GM23338 (cell line): ENCODE measurements at regions not wholly inside any gene's neighbourhood (a gene's known extent, or its start where the extent isn't known, plus 50 kb on each side); places are given as distances from the start of the nearest gene placed in this dataset.

ENCODE experiments used
- ATAC-seq: fragments of 200-7000 bp; cut with Tn5 transposase; 3 replicates; pipeline ENCODE4 v1.9.1; 2020
- DNase-seq: peaks from one replicate; pipeline ENCODE4 v3.0.0-alpha.2; 2015; ENCODE audit warnings: low spot score
- H2AFZ ChIP-seq: fragments of 200-600 bp; sonication (generic); 2 replicates; pipeline ENCODE4 v1.8.0; 2016; ENCODE audit warnings: antibody characterized with exemption, mild to moderate bottlenecking, moderate library complexity
- H3F3A ChIP-seq: fragments of 200-600 bp; sonication (generic); replicated peaks from 2 replicates; pipeline ENCODE4 v1.8.0; 2017; ENCODE audit warnings: antibody characterized with exemption, mixed run types, low read depth
- H3K27ac ChIP-seq: fragments of 200-600 bp; sonication (generic); 2 replicates; pipeline ENCODE4 v1.6.1; 2016; ENCODE audit warnings: low read depth
- H3K27me3 ChIP-seq: fragments of 200-600 bp; sonication (generic); 2 replicates; pipeline ENCODE4 v1.8.0; 2016; ENCODE audit warnings: mild to moderate bottlenecking, mixed run types, moderate library complexity; ENCODE audit not compliant: insufficient read depth
- H3K36me3 ChIP-seq: fragments of 200-600 bp; sonication (generic); 2 replicates; pipeline ENCODE4 v1.8.0; 2016; ENCODE audit warnings: mild to moderate bottlenecking; ENCODE audit not compliant: insufficient read depth
- H3K4me1 ChIP-seq: fragments of 200-600 bp; sonication (generic); 2 replicates; pipeline ENCODE4 v1.8.0; 2016; ENCODE audit warnings: mild to moderate bottlenecking, moderate library complexity; ENCODE audit not compliant: insufficient read depth
- H3K4me2 ChIP-seq: fragments of 200-600 bp; sonication (generic); 2 replicates; pipeline ENCODE4 v1.7.1; 2017; ENCODE audit warnings: mixed run types
- H3K4me3 ChIP-seq: fragments of 200-600 bp; sonication (generic); 2 replicates; pipeline ENCODE4 v1.6.1; 2016; ENCODE audit warnings: mixed run types
- H3K79me2 ChIP-seq: fragments of 200-600 bp; sonication (generic); replicated peaks from 2 replicates; pipeline ENCODE4 v1.8.0; 2017; ENCODE audit warnings: mild to moderate bottlenecking; ENCODE audit not compliant: insufficient read depth
- H3K9me2 ChIP-seq: fragments of 200-600 bp; sonication (generic); 2 replicates; pipeline ENCODE4 v1.8.0; 2017; ENCODE audit not compliant: insufficient read depth
- H4K20me1 ChIP-seq: fragments of 200-600 bp; sonication (generic); replicated peaks from 2 replicates; pipeline ENCODE4 v1.8.0; 2017; ENCODE audit warnings: mild to moderate bottlenecking; ENCODE audit not compliant: insufficient read depth
- H3K27ac Mint-ChIP-seq: 2 replicates; pipeline ENCODE4 v1.8.0; 2020; ENCODE audit warnings: inconsistent platforms, mild to moderate bottlenecking, moderate library complexity, mixed read lengths
- H3K27me3 Mint-ChIP-seq: 3 replicates; pipeline ENCODE4 v1.8.0; 2022; ENCODE audit warnings: low read depth, mild to moderate bottlenecking, moderate library complexity, mixed read lengths, inconsistent platforms; ENCODE audit not compliant: insufficient read depth, poor library complexity
- H3K36me3 Mint-ChIP-seq: 3 replicates; pipeline ENCODE4 v1.8.0; 2021; ENCODE audit warnings: low read depth, mild to moderate bottlenecking, inconsistent platforms, moderate library complexity, mixed read lengths
- H3K4me1 Mint-ChIP-seq: 3 replicates; pipeline ENCODE4 v1.8.0; 2020; ENCODE audit warnings: mild to moderate bottlenecking, inconsistent platforms, mixed read lengths
- H3K4me3 Mint-ChIP-seq: 3 replicates; pipeline ENCODE4 v1.8.0; 2021; ENCODE audit warnings: moderate library complexity, mild to moderate bottlenecking, inconsistent platforms, mixed read lengths
- H3K9me3 Mint-ChIP-seq: 3 replicates; pipeline ENCODE4 v1.8.0; 2020; ENCODE audit warnings: moderate library complexity, mild to moderate bottlenecking, inconsistent platforms, mixed read lengths
- CTCF ChIP-seq, 2 experiments: fragments of 200-600 bp in 1 of 2; sonication (generic) in 1 of 2; conservative IDR thresholded peaks; 2 replicates each; pipeline versions ENCODE4 v1.5.1 to v1.6.1; 2016 to 2017; ENCODE audit warnings: antibody characterized with exemption in 2 of 2, low read depth in 2 of 2, mild to moderate bottlenecking in 2 of 2, moderate library complexity in 1 of 2
- ETS1 ChIP-seq: IDR thresholded peaks from 2 replicates; pipeline ENCODE4 v1.6.1; 2016; ENCODE audit warnings: antibody characterized with exemption
- EZH2 ChIP-seq: fragments of 200-600 bp; sonication (generic); IDR thresholded peaks from one replicate; pipeline ENCODE4 v1.8.0; 2017; ENCODE audit warnings: antibody characterized with exemption, mild to moderate bottlenecking, low read depth; ENCODE audit not compliant: unreplicated experiment
- EZH2phosphoT487 ChIP-seq: fragments of 200-600 bp; sonication (generic); IDR thresholded peaks from one replicate; pipeline ENCODE4 v1.8.1; 2018; ENCODE audit warnings: antibody characterized with exemption; ENCODE audit not compliant: unreplicated experiment
- JUNB ChIP-seq: IDR thresholded peaks from one replicate; pipeline ENCODE4 v1.6.1; 2016; ENCODE audit warnings: antibody characterized with exemption; ENCODE audit not compliant: unreplicated experiment
- NANOG ChIP-seq: IDR thresholded peaks from 2 replicates; pipeline ENCODE4 v1.6.1; 2016; ENCODE audit warnings: antibody characterized with exemption, borderline replicate concordance
- POLR2AphosphoS5 ChIP-seq: IDR thresholded peaks from 2 replicates; pipeline ENCODE4 v1.6.1; 2016; ENCODE audit warnings: antibody characterized with exemption, low read depth
- REST ChIP-seq: IDR thresholded peaks from one replicate; pipeline ENCODE4 v1.6.1; 2018; ENCODE audit warnings: antibody characterized with exemption; ENCODE audit not compliant: unreplicated experiment
- STAT1 ChIP-seq: IDR thresholded peaks from one replicate; pipeline ENCODE4 v1.6.1; 2016; ENCODE audit warnings: antibody characterized with exemption; ENCODE audit not compliant: unreplicated experiment
- ZNF114 ChIP-seq: fragments of 250-450 bp; sonication (Bioruptor Pico); IDR thresholded peaks from 2 replicates; pipeline ENCODE4 v1.5.0; 2020; ENCODE audit warnings: mild to moderate bottlenecking, moderate library complexity
- ZNF331 ChIP-seq: fragments of 250-450 bp; sonication (Bioruptor Pico); IDR thresholded peaks from 2 replicates; pipeline ENCODE4 v1.5.0; 2020; ENCODE audit warnings: low read depth, mild to moderate bottlenecking, moderate library complexity

GRCh38 chr6:87918461-87918941 is 129.1 kb upstream of the SPACA1 start:
- no peak overlapping the region for H3K4me3 ChIP-seq
- H3F3A ChIP-seq = no peaks in the 10 kb centered on the region
- H3K9me2 ChIP-seq = peaks cover 11% of the 10 kb centered on the region; the same call in 1 of the 2 replicates
- peak; percentile 4 for DNase-seq
- Mint-ChIP-seq H3K36me3 (no peaks in the 10 kb centered on the region; the same call in none of the 3 replicates), H3K9me3 (peaks cover 2% of the 10 kb centered on the region; the same call in 2 of the 3 replicates), H3K4me1 (peaks cover 18% of the 10 kb centered on the region), H3K27me3 (peaks cover 4% of the 10 kb centered on the region), H3K4me3 (no peak overlapping the region), H3K27ac (no peak overlapping the region)
- no peaks in the 10 kb centered on the region for H3K27me3 ChIP-seq
- no peak overlapping the region for H3K27ac ChIP-seq
- no peak overlapping the region for H2AFZ ChIP-seq
- no peaks in the 10 kb centered on the region for H4K20me1 ChIP-seq
- H3K4me2 ChIP-seq = no peak overlapping the region
- H3K4me1 ChIP-seq = peaks cover 15% of the 10 kb centered on the region
- TF ChIP-seq EZH2phosphoT487 (no peak), REST (no peak), STAT1 (no peak), JUNB (no peak), NANOG (no peak), POLR2AphosphoS5 (no peak), EZH2 (no peak), CTCF (conservative IDR thresholded peaks at IDR 0.05; ENCODE audit: low read depth in 2 of 2) (no peak), ETS1 (no peak)
- no peaks in the 10 kb centered on the region for H3K79me2 ChIP-seq
- no peaks in the 10 kb centered on the region for H3K36me3 ChIP-seq
- ATAC-seq = no peak

GRCh38 chr6:87917886-87918285 is 129.8 kb upstream of the SPACA1 start:
- H3K4me3 ChIP-seq = no peak overlapping the region
- H3K4me2 ChIP-seq = no peak overlapping the region
- peaks cover 11% of the 10 kb centered on the region; the same call in 1 of the 2 replicates for H3K9me2 ChIP-seq
- Mint-ChIP-seq H3K9me3 (peaks cover 2% of the 10 kb centered on the region; the same call in 2 of the 3 replicates), H3K36me3 (no peaks in the 10 kb centered on the region; the same call in none of the 3 replicates), H3K4me1 (peaks cover 19% of the 10 kb centered on the region), H3K27ac (no peak overlapping the region), H3K4me3 (no peak overlapping the region), H3K27me3 (peaks cover 4% of the 10 kb centered on the region)
- H3K27ac ChIP-seq = no peak overlapping the region
- H3F3A ChIP-seq = no peaks in the 10 kb centered on the region
- no peaks in the 10 kb centered on the region for H3K36me3 ChIP-seq
- no peak overlapping the region for H2AFZ ChIP-seq
- no peak for ATAC-seq
- H3K79me2 ChIP-seq = no peaks in the 10 kb centered on the region
- H3K27me3 ChIP-seq = no peaks in the 10 kb centered on the region
- DNase-seq = no peak
- peaks cover 16% of the 10 kb centered on the region for H3K4me1 ChIP-seq
- no peaks in the 10 kb centered on the region for H4K20me1 ChIP-seq
- TF ChIP-seq CTCF (conservative IDR thresholded peaks at IDR 0.05; ENCODE audit: low read depth in 2 of 2) (no peak), ZNF114 (CRISPR knock-in tag) (no peak), EZH2phosphoT487 (no peak), ETS1 (no peak), ZNF331 (no peak), NANOG (no peak), JUNB (no peak)
